Spleen (tissue), 7 donors: ENCODE measurements at regions not wholly inside any gene's neighbourhood (a gene's known extent, or its start where the extent isn't known, plus 50 kb on each side); places are given as distances from the start of the nearest gene placed in this dataset.

ENCODE experiments used
- CTCF ChIP-seq, 11 experiments: fragments of 200-600 bp in 7 of 11; fragments of 450-650 bp in 4 of 11; sonication (generic) in 4 of 11; IDR thresholded peaks in 8 of 11; conservative IDR thresholded peaks in 3 of 11; 1 replicate in 7 of 11; 2 replicates in 4 of 11; pipeline versions ENCODE4 v1.4.0 to v1.8.0; 2016 to 2021; ENCODE audit warnings: antibody characterized with exemption in 11 of 11, inconsistent platforms in 4 of 11, mild to moderate bottlenecking in 1 of 11
- POLR2A ChIP-seq, 3 donors: fragments of 450-650 bp; IDR thresholded peaks; one replicate each; pipeline ENCODE4 v1.5.1; 2017; ENCODE audit warnings: antibody characterized with exemption in 3 of 3, mild to moderate bottlenecking in 1 of 3
- POLR2AphosphoS5 ChIP-seq, 3 donors: sonication (generic); formaldehyde crosslinking; IDR thresholded peaks; one replicate each; pipeline ENCODE4 v1.5.1; 2017; ENCODE audit warnings: antibody characterized with exemption in 3 of 3
- donor health status: DM: no; HTN: no; CAD: no; lungs with moderate emphysema.
- donor health status: DM: no; HTN: no; CAD: no.
- donor health status: DM: no; HTN: no; CAD: no.

DNA sequence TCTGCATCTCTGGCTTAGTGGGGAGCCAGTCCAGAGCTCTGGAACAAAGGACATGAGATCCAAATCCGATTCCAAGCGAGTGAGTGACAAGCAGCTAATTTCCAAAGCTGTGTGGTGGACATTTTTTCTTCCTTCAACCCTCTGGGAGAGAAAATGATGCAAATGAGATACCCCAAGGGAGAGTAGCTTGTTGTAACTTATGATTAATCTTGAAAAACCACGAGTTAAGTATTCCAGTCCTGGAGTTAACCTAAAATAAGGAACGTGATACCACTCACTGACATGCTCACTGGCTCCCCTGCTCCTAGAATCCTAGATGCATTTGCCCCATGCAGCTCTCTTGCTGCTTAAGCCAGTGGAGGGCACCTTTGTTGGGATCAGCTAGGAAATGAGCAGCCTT lies 116.0 kb upstream of the HABP2 start:
- TF ChIP-seq CTCF (IDR thresholded peaks at IDR 0.05 in 8 of 11, conservative IDR thresholded peaks at IDR 0.05 in 3 of 11), result no peak
- TF ChIP-seq POLR2A (IDR thresholded peaks at IDR 0.05), result no peak
- TF ChIP-seq POLR2AphosphoS5 (IDR thresholded peaks at IDR 0.05), result no peak
